K562 (cell line): ENCODE measurements at regions not wholly inside any gene's neighbourhood (a gene's known extent, or its start where the extent isn't known, plus 50 kb on each side); places are given as distances from the start of the nearest gene placed in this dataset.

Experiments
- ATAC-seq: fragments of 200-7000 bp; cut with Tn5 transposase; 3 replicates; pipeline ENCODE4 v1.9.1; 2020; ENCODE audit warnings: moderate library complexity
- BruUV-seq: library from RNA; stranded (reverse); fragments of 400-500 nt; replicated peaks from 2 replicates; lab custom pipeline; 2021; lab: Mats Ljungman, UMichigan
- CTCF ChIA-PET: fragments of 300-600 bp; formaldehyde crosslinking; extraction: SDS; loops from one replicate; lab custom pipeline; 2021; ENCODE audit warnings: low intra/inter-chr PET ratio; lab: Yijun Ruan, JAX
- POLR2A ChIA-PET: fragments of 300-600, 350-650 bp; sonication (Branson Sonifier 250); formaldehyde crosslinking; extraction: SDS; loops from one replicate; lab custom pipeline; 2021; ENCODE audit warnings: antibody characterized with exemption, inconsistent platforms; lab: Yijun Ruan, JAX
- DNase-seq, 4 experiments: peaks; one replicate each; pipeline versions ENCODE4 v3.0.0 to v3.0.0-alpha.2; 2011 to 2018; ENCODE audit warnings: low spot score in 3 of 4, mixed read lengths in 3 of 4; ENCODE audit errors: extremely low read depth in 1 of 4
- FAIRE-seq: peaks from 2 replicates; lab custom pipeline; 2011; peaks lifted over from hg19 to GRCh38; lab: Jason Lieb, UNC
- H2AFZ ChIP-seq: 2 replicates; pipeline ENCODE4 v1.6.0; 2011; ENCODE audit warnings: low read depth, low read length, control low read depth, inconsistent platforms
- H3K27ac ChIP-seq: fragments of 200-600 bp; 3 replicates; pipeline ENCODE4 v1.8.0; 2011; ENCODE audit warnings: low read depth, mild to moderate bottlenecking, control low read depth, inconsistent platforms, low read length, moderate library complexity, mixed read lengths; ENCODE audit errors: extremely low read depth
- H3K27me3 ChIP-seq, 2 experiments: fragments of 300-600 bp in 1 of 2; 2 replicates in 1 of 2; 3 replicates in 1 of 2; pipeline versions ENCODE4 v1.6.0 to v1.8.0; 2011; ENCODE audit warnings: inconsistent platforms in 2 of 2, low read length in 2 of 2, mild to moderate bottlenecking in 1 of 2, mixed read lengths in 1 of 2, moderate library complexity in 1 of 2; ENCODE audit not compliant: control insufficient read depth in 2 of 2, insufficient read depth in 2 of 2
- H3K36me3 ChIP-seq: fragments of 300-600 bp; 3 replicates; pipeline ENCODE4 v1.8.0; 2011; ENCODE audit warnings: mild to moderate bottlenecking, low read length, inconsistent platforms; ENCODE audit not compliant: control insufficient read depth, insufficient read depth
- H3K4me1 ChIP-seq, 2 experiments: fragments of 200-600 bp in 1 of 2; replicated peaks in 1 of 2; 2 replicates in 1 of 2; 3 replicates in 1 of 2; pipeline versions ENCODE4 v1.5.1 to v1.8.0; 2011; ENCODE audit warnings: inconsistent platforms in 2 of 2, low read length in 2 of 2, mild to moderate bottlenecking in 1 of 2, mixed read lengths in 1 of 2, moderate library complexity in 1 of 2; ENCODE audit not compliant: control insufficient read depth in 2 of 2, insufficient read depth in 2 of 2
- H3K4me2 ChIP-seq: 2 replicates; pipeline ENCODE4 v1.6.1; 2011; ENCODE audit warnings: low read length, control low read depth, inconsistent platforms, mixed read lengths; ENCODE audit not compliant: insufficient read depth
- H3K4me3 ChIP-seq: fragments of 200-600 bp; sonication (generic), shearing (Covaris generic); 2 replicates; pipeline ENCODE4 v1.5.1; 2016; ENCODE audit warnings: control low read depth, inconsistent platforms
- H3K79me2 ChIP-seq: fragments of 200-600 bp; 3 replicates; pipeline ENCODE4 v1.8.0; 2011; ENCODE audit warnings: low read length, inconsistent platforms; ENCODE audit not compliant: control insufficient read depth, insufficient read depth
- H3K9ac ChIP-seq, 2 experiments: 2 replicates each; pipeline versions ENCODE4 v1.6.0 to v1.6.1; 2011; ENCODE audit warnings: low read depth in 2 of 2, low read length in 2 of 2, control low read depth in 1 of 2, inconsistent platforms in 1 of 2, mild to moderate bottlenecking in 1 of 2, mixed read lengths in 1 of 2; ENCODE audit not compliant: insufficient read depth in 1 of 2
- H3K9me1 ChIP-seq: one replicate; pipeline ENCODE4 v1.6.0; 2011; ENCODE audit warnings: inconsistent platforms, mild to moderate bottlenecking, low read length, moderate library complexity; ENCODE audit not compliant: control insufficient read depth, insufficient read depth
- H3K9me3 ChIP-seq: replicated peaks from 2 replicates; pipeline ENCODE4 v1.5.1; 2011; ENCODE audit warnings: low read depth, low read length, inconsistent platforms; ENCODE audit not compliant: control insufficient read depth, insufficient read depth
- H4K20me1 ChIP-seq: replicated peaks from 2 replicates; pipeline ENCODE4 v1.6.1; 2011; ENCODE audit warnings: low read length, inconsistent platforms, mixed read lengths; ENCODE audit not compliant: control insufficient read depth, insufficient read depth
- HNRNPUL1 ChIP-seq: fragments of 200-400 bp; formaldehyde crosslinking; IDR thresholded peaks from 2 replicates; pipeline ENCODE4 v1.6.1; 2017; ENCODE audit warnings: low read length
- HOXB6 ChIP-seq: fragments of 250-450 bp; sonication (Bioruptor Pico); IDR thresholded peaks from 2 replicates; pipeline ENCODE4 v1.5.1; 2022; ENCODE audit warnings: mild to moderate bottlenecking, borderline replicate concordance
- HSF4 ChIP-seq: fragments of 250-450 bp; sonication (Bioruptor Pico); IDR thresholded peaks from 2 replicates; pipeline ENCODE4 v2.1.2; 2022; ENCODE audit warnings: mild to moderate bottlenecking, moderate library complexity, borderline replicate concordance
- IFI16 ChIP-seq: fragments of 250-450 bp; sonication (Bioruptor Pico); IDR thresholded peaks from 2 replicates; pipeline ENCODE4 v2.1.2; 2022; ENCODE audit warnings: mild to moderate bottlenecking, inconsistent platforms
- KAT7 ChIP-seq: sonication (generic); formaldehyde crosslinking; IDR thresholded peaks from 2 replicates; pipeline ENCODE4 v1.8.0; 2022; ENCODE audit warnings: missing genetic modification reagents, mild to moderate bottlenecking, borderline replicate concordance
- MED1 ChIP-seq: sonication (generic); formaldehyde crosslinking; IDR thresholded peaks from 2 replicates; pipeline ENCODE4 v1.8.1; 2023; ENCODE audit warnings: missing genetic modification reagents, borderline replicate concordance
- PHF20 ChIP-seq: fragments of 450-650 bp; IDR thresholded peaks from 2 replicates; pipeline ENCODE4 v1.6.1; 2018; ENCODE audit not compliant: partially characterized antibody
- RBM25 ChIP-seq: fragments of 200-400 bp; formaldehyde crosslinking; IDR thresholded peaks from 2 replicates; pipeline ENCODE4 v1.6.1; 2018; ENCODE audit warnings: low read length, low read depth, moderate library complexity; ENCODE audit not compliant: severe bottlenecking
- SIN3A ChIP-seq, 2 experiments: fragments of 150-350 bp in 1 of 2; IDR thresholded peaks; 2 replicates each; pipeline ENCODE4 v1.6.1; 2011 to 2016; ENCODE audit warnings: borderline replicate concordance in 2 of 2, low read depth in 2 of 2, low read length in 2 of 2, mild to moderate bottlenecking in 2 of 2, moderate library complexity in 2 of 2; ENCODE audit not compliant: control insufficient read depth in 1 of 2
- SUPT5H ChIP-seq: fragments of 450-650 bp; IDR thresholded peaks from 2 replicates; pipeline ENCODE4 v1.6.1; 2016
- USF1 ChIP-seq: sonication (generic); formaldehyde crosslinking; IDR thresholded peaks from 2 replicates; pipeline ENCODE4 v1.9.0; 2022; ENCODE audit warnings: mild to moderate bottlenecking, missing genetic modification reagents
- ZFP91 ChIP-seq: sonication (generic); formaldehyde crosslinking; IDR thresholded peaks from 2 replicates; pipeline ENCODE4 v1.8.0; 2022; ENCODE audit warnings: mild to moderate bottlenecking, missing genetic modification reagents
- ZNF408 ChIP-seq: fragments of 250-450 bp; sonication (Bioruptor Pico); IDR thresholded peaks from 2 replicates; pipeline ENCODE4 v1.4.0; 2020; ENCODE audit warnings: low read depth, mild to moderate bottlenecking, moderate library complexity
- WGBS: fragments of 100-300 bp; shearing (Covaris generic); methylation state at CpG from one replicate; pipeline ENCODE4 v1.1.6; 2016; ENCODE audit warnings: low coverage, mixed read lengths; ENCODE audit not compliant: insufficient coverage; ENCODE audit errors: missing lambda C conversion rate; 5-methylcytosine and 5-hydroxymethylcytosine counted together
- in situ Hi-C: fragments of 300-500 bp; cut with MboI; formaldehyde crosslinking; loops from 4 replicates; pipeline ENCODE4 v1.15.0; 2018; ENCODE audit warnings: inconsistent platforms, mixed read lengths
- intact Hi-C: fragments of 100-400 bp; cut with micrococcal nuclease; formaldehyde crosslinking; loops from 2 replicates; pipeline ENCODE4 v1.14.2; 2022
- TF ChIP-seq, protein P1 (sequence below): fragments of 450-650 bp; IDR thresholded peaks from 2 replicates; pipeline ENCODE4 v1.6.1; 2017; ENCODE audit warnings: antibody characterized with exemption
- TF ChIP-seq, protein P2 (sequence below): fragments of 200-800 bp; sonication (Bioruptor generic); IDR thresholded peaks from 2 replicates; pipeline ENCODE4 v1.6.1; 2017; ENCODE audit warnings: missing genetic modification characterization, missing compliant biosample characterization

DNA sequence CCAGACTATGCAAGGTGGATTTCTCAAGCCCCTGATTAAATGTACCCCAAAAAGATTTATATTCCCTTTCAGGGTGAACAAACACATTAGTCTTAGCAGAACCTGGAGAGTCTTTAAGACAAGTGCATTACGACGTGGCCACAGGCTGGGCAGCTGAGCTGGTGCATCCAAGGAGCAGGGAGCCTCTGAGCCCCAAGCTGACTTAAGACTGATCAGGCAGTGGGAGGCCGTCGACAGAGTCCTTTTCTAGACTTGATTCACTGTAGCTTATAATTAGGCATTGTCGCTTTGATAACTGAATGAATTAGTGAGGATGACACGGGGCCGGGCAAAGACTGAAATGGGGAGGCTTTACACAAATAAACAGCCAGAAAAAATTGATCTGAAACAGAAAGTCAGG lies 353.2 kb downstream of the GPAM start (continued):
- TF ChIP-seq, protein P1, sequence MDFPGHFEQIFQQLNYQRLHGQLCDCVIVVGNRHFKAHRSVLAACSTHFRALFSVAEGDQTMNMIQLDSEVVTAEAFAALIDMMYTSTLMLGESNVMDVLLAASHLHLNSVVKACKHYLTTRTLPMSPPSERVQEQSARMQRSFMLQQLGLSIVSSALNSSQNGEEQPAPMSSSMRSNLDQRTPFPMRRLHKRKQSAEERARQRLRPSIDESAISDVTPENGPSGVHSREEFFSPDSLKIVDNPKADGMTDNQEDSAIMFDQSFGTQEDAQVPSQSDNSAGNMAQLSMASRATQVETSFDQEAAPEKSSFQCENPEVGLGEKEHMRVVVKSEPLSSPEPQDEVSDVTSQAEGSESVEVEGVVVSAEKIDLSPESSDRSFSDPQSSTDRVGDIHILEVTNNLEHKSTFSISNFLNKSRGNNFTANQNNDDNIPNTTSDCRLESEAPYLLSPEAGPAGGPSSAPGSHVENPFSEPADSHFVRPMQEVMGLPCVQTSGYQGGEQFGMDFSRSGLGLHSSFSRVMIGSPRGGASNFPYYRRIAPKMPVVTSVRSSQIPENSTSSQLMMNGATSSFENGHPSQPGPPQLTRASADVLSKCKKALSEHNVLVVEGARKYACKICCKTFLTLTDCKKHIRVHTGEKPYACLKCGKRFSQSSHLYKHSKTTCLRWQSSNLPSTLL = no peak
- TF ChIP-seq IFI16 (no peak), MED1 (CRISPR knock-in tag) (no peak), HNRNPUL1 (no peak), SIN3A (IDR thresholded peaks at IDR 0.05; ENCODE audit: borderline replicate concordance in 2 of 2, control insufficient read depth in 1 of 2, low read depth in 2 of 2, low read length in 2 of 2) (no peak)

DNA sequence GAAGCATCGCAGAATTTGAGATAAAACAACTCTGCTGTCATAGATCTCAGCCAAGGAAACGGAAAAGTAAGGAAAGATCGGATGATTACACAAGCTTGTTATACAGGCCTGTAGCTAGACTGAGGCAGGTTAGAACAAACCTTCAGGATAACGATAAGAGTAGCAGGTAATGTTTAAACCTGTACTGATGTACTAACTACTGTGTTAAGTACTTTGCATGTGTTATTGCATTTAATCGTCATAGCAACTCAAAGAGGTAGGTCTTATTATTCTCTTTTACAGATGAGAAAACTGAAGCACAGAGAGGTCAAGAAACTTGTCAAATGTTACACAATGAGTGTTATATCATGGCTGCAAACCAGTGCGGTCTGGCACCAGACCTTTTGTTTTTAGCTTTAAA lies 352.5 kb downstream of the GPAM start:
- CTCF ChIA-PET = no interaction called here
- TF ChIP-seq, protein P2, sequence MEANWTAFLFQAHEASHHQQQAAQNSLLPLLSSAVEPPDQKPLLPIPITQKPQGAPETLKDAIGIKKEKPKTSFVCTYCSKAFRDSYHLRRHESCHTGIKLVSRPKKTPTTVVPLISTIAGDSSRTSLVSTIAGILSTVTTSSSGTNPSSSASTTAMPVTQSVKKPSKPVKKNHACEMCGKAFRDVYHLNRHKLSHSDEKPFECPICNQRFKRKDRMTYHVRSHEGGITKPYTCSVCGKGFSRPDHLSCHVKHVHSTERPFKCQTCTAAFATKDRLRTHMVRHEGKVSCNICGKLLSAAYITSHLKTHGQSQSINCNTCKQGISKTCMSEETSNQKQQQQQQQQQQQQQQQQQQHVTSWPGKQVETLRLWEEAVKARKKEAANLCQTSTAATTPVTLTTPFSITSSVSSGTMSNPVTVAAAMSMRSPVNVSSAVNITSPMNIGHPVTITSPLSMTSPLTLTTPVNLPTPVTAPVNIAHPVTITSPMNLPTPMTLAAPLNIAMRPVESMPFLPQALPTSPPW = no peak
- TF ChIP-seq SUPT5H (no peak), ZNF408 (CRISPR knock-in tag) (no peak), HSF4 (CRISPR knock-in tag) (no peak), PHF20 (no peak), USF1 (CRISPR knock-in tag) (no peak), RBM25 (no peak), HOXB6 (CRISPR knock-in tag) (no peak), ZFP91 (CRISPR knock-in tag) (no peak), KAT7 (CRISPR knock-in tag) (no peak)

More for the DNA sequence above, 352.5 kb downstream of the GPAM start:
- H3K27ac ChIP-seq = no peak overlapping the region
- no TSS peak for BruUV-seq
- no peaks in the 10 kb centered on the region for H3K27me3 ChIP-seq
- 0% methylated on average over 6 of the region's 6 CpGs for WGBS
- intact Hi-C loops (no loop called here), in situ Hi-C loops (no loop called here)
- H3K36me3 ChIP-seq = no peaks in the 10 kb centered on the region
- no peak for FAIRE-seq
- POLR2A ChIA-PET = no interaction called here
- H3K79me2 ChIP-seq = no peaks in the 10 kb centered on the region
- no peak for DNase-seq
- no peaks in the 10 kb centered on the region for H3K9me3 ChIP-seq
- ATAC-seq = no peak
- no peaks in the 10 kb centered on the region for H3K4me1 ChIP-seq
- no peak overlapping the region for H3K4me2 ChIP-seq
- H2AFZ ChIP-seq = no peak overlapping the region
- no peaks in the 10 kb centered on the region for H4K20me1 ChIP-seq
- H3K9me1 ChIP-seq = no peaks in the 10 kb centered on the region
- no peak overlapping the region for H3K4me3 ChIP-seq
- no peak overlapping the region for H3K9ac ChIP-seq
